ENCODE measurements at regions not wholly inside any gene's neighbourhood (a gene's known extent, or its start where the extent isn't known, plus 50 kb on each side); places are given as distances from the start of the nearest gene placed in this dataset.

- H3K4me3 ChIP-seq: no peak overlapping the region
- H3K36me3 ChIP-seq: no peaks in the 10 kb centered on the region
- intact Hi-C loops (cut with DNase I; ENCODE audit: low total_unique reads) (no loop called here), in situ Hi-C loops (cut with MboI; ENCODE audit: low sequenced_read_pairs in 4 of 4) (no loop called here)
- H3K27ac ChIP-seq: no peak overlapping the region
- no peak for TF ChIP-seq CTCF (IDR thresholded peaks at IDR 0.05 in 4 of 5, conservative IDR thresholded peaks at IDR 0.05 in 1 of 5)
- TF ChIP-seq POLR2A (IDR thresholded peaks at IDR 0.05): no peak
- no peak for ATAC-seq
- H3K9me3 ChIP-seq: no peaks in the 10 kb centered on the region
- H3K27me3 ChIP-seq: no peaks in the 10 kb centered on the region
- no peak for DNase-seq
- no peaks in the 10 kb centered on the region for H3K4me1 ChIP-seq
Measured at GRCh38 chr2:188181067-188181838, 110.4 kb upstream of the GULP1 start.

GRCh38 chr2:188181884-188182283 is 109.8 kb upstream of the GULP1 start:
- Histone ChIP-seq H3K9me3 (no peaks in the 10 kb centered on the region), H3K4me3 (no peak overlapping the region), H3K27ac (no peak overlapping the region), H3K27me3 (no peaks in the 10 kb centered on the region), H3K4me1 (no peaks in the 10 kb centered on the region), H3K36me3 (no peaks in the 10 kb centered on the region)
- no peak for DNase-seq
- ATAC-seq: no peak
- in situ Hi-C loops (cut with MboI; ENCODE audit: low sequenced_read_pairs in 4 of 4) (no loop called here), intact Hi-C loops (cut with DNase I; ENCODE audit: low total_unique reads) (no loop called here)
- TF ChIP-seq POLR2A (IDR thresholded peaks at IDR 0.05): no peak
- TF ChIP-seq CTCF (IDR thresholded peaks at IDR 0.05 in 4 of 5, conservative IDR thresholded peaks at IDR 0.05 in 1 of 5): no peak

- Histone ChIP-seq H3K4me1 (no peaks in the 10 kb centered on the region), H3K9me3 (no peaks in the 10 kb centered on the region), H3K36me3 (no peaks in the 10 kb centered on the region), H3K4me3 (no peak overlapping the region), H3K27me3 (no peaks in the 10 kb centered on the region), H3K27ac (no peak overlapping the region)
- ATAC-seq: no peak
- no peak for DNase-seq
- intact Hi-C loops (cut with DNase I; ENCODE audit: low total_unique reads): no loop called here
- TF ChIP-seq POLR2A (IDR thresholded peaks at IDR 0.05): no peak
- in situ Hi-C loops (cut with MboI; ENCODE audit: low sequenced_read_pairs in 4 of 4): no loop called here
Measured at GRCh38 chr2:188187726-188188125, 103.9 kb upstream of the GULP1 start.

- in situ Hi-C loops (cut with MboI; ENCODE audit: low sequenced_read_pairs in 4 of 4) (no loop called here), intact Hi-C loops (cut with DNase I; ENCODE audit: low total_unique reads) (no loop called here)
- Histone ChIP-seq H3K9me3 (no peaks in the 10 kb centered on the region), H3K4me1 (no peaks in the 10 kb centered on the region), H3K27ac (no peak overlapping the region), H3K36me3 (no peaks in the 10 kb centered on the region), H3K4me3 (no peak overlapping the region), H3K27me3 (no peaks in the 10 kb centered on the region)
- ATAC-seq (no peak), DNase-seq (no peak)
- no peak for TF ChIP-seq POLR2A (IDR thresholded peaks at IDR 0.05)
- TF ChIP-seq CTCF (IDR thresholded peaks at IDR 0.05 in 4 of 5, conservative IDR thresholded peaks at IDR 0.05 in 1 of 5): no peak
Measured at GRCh38 chr2:188189356-188189755, 102.3 kb upstream of the GULP1 start.

- Histone ChIP-seq H3K27ac (no peak overlapping the region), H3K9me3 (no peaks in the 10 kb centered on the region), H3K27me3 (no peaks in the 10 kb centered on the region), H3K4me3 (no peak overlapping the region), H3K36me3 (no peaks in the 10 kb centered on the region), H3K4me1 (no peaks in the 10 kb centered on the region)
- no peak for ATAC-seq
- TF ChIP-seq CTCF (IDR thresholded peaks at IDR 0.05 in 4 of 5, conservative IDR thresholded peaks at IDR 0.05 in 1 of 5) (no peak), POLR2A (IDR thresholded peaks at IDR 0.05) (no peak)
- in situ Hi-C loops (cut with MboI; ENCODE audit: low sequenced_read_pairs in 4 of 4): no loop called here
- intact Hi-C loops (cut with DNase I; ENCODE audit: low total_unique reads): no loop called here
- DNase-seq: no peak
Measured at GRCh38 chr2:188193230-188193629, 98.4 kb upstream of the GULP1 start.

All from gastrocnemius medialis (tissue), 4 donors.